ENCODE measurements at regions not wholly inside any gene's neighbourhood (a gene's known extent, or its start where the extent isn't known, plus 50 kb on each side); places are given as distances from the start of the nearest gene placed in this dataset.

DNA sequence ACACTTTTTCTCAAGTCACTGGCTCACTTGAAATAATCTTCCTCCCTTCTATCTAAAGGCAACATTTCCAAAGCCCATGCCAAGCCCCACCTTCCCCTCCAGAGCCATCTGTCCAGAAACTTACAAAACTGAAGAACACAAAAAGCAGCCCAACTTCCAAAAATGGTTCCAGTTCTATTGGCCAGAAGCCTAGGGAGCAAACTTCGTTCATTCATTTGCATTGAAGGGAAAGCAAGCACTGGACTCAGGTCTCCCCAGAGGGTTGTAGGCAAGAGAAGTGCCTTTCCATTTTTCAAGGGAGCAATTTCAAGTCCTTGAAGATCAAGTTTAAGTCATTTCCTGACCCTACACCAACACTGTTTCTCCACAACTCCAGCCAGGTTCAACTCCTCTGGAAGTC, 585.0 kb downstream of the BCL11A start:
- TF ChIP-seq POLR2A (IDR thresholded peaks at IDR 0.05): no peak
- TF ChIP-seq, protein P1, sequence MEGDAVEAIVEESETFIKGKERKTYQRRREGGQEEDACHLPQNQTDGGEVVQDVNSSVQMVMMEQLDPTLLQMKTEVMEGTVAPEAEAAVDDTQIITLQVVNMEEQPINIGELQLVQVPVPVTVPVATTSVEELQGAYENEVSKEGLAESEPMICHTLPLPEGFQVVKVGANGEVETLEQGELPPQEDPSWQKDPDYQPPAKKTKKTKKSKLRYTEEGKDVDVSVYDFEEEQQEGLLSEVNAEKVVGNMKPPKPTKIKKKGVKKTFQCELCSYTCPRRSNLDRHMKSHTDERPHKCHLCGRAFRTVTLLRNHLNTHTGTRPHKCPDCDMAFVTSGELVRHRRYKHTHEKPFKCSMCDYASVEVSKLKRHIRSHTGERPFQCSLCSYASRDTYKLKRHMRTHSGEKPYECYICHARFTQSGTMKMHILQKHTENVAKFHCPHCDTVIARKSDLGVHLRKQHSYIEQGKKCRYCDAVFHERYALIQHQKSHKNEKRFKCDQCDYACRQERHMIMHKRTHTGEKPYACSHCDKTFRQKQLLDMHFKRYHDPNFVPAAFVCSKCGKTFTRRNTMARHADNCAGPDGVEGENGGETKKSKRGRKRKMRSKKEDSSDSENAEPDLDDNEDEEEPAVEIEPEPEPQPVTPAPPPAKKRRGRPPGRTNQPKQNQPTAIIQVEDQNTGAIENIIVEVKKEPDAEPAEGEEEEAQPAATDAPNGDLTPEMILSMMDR (IDR thresholded peaks at IDR 0.05): no peak
